ENCODE measurements at regions not wholly inside any gene's neighbourhood (a gene's known extent, or its start where the extent isn't known, plus 50 kb on each side); places are given as distances from the start of the nearest gene placed in this dataset.
A peak's percentile ranks its signal among the peaks of the same experiment; 100 is the strongest.

DNA sequence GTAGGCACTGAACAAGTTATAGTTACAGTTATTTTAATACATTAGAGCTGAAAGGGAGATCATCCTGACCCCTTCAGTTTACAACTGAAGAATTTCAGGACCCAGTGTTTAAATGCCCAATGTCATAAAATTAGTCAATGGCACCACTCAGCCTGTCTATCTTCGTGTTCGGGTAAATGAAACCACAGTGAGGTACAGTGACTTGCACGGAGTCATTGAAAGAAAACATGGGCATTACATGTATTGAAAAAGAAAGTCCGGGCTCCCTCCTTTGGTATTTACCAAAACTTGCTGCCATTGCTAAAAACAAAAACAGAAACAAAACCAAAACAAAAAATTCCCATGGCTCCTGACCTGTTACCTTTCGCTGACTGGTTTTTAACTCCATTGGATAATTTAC lies 131.7 kb downstream of the SH2D1A start:
- Histone ChIP-seq H3K36me3 (ENCODE audit: control insufficient read depth, insufficient read depth, low read length, severe bottlenecking) (no peaks in the 10 kb centered on the region), H3K9me3 (ENCODE audit: control insufficient read depth, low read length) (no peaks in the 10 kb centered on the region)

GRCh38 chrX:124488412-124489161 lies 142.2 kb downstream of the SH2D1A start:
- DNase-seq (ENCODE audit: low read depth) = no peak
- Histone ChIP-seq H3K4me3 (ENCODE audit: low read length) (no peak overlapping the region), H3K4me1 (ENCODE audit: control insufficient read depth, insufficient read depth, low read length) (no peaks in the 10 kb centered on the region), H3K9me3 (ENCODE audit: control insufficient read depth, low read length) (no peaks in the 10 kb centered on the region), H3K27me3 (replicated peaks; ENCODE audit: control insufficient read depth, insufficient read depth, low read length) (no peaks in the 10 kb centered on the region), H3K36me3 (ENCODE audit: control insufficient read depth, insufficient read depth, low read length, severe bottlenecking) (no peaks in the 10 kb centered on the region), H3K9ac (ENCODE audit: low read length) (no peak overlapping the region)

More for the DNA sequence above, 131.7 kb downstream of the SH2D1A start:
- H3K4me1 ChIP-seq (ENCODE audit: control insufficient read depth, insufficient read depth, low read length) = no peaks in the 10 kb centered on the region
- peaks cover 7% of the 10 kb centered on the region for H3K27me3 ChIP-seq (replicated peaks; ENCODE audit: control insufficient read depth, insufficient read depth, low read length)
- H3K4me3 ChIP-seq (ENCODE audit: low read length) = no peak overlapping the region
- no peak overlapping the region for H3K9ac ChIP-seq (ENCODE audit: low read length)
- DNase-seq (ENCODE audit: low read depth) = no peak

DNA sequence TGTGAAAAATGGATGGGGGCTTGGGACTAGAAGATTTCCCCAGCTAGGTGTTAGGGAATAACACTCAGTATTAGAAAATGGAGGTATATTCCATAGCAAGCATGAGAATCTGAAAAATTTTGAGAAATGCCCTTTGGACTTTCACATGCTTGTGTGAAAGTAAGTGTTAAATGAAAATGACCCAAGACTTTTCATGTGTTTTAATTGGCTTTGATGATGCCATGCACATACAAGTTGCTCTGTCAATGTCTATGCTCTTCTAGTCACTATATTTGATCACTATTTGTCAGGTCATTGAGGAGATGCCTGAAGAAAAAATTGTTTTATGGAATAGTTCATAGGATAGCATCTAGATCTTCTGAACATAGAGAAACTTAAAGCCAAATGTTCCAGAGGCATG lies 147.6 kb downstream of the SH2D1A start:
- DNase-seq (ENCODE audit: low read depth) = no peak
- Histone ChIP-seq H3K4me1 (ENCODE audit: control insufficient read depth, insufficient read depth, low read length) (no peaks in the 10 kb centered on the region), H3K27me3 (replicated peaks; ENCODE audit: control insufficient read depth, insufficient read depth, low read length) (no peaks in the 10 kb centered on the region)

GRCh38 chrX:124497386-124497785 lies 151.0 kb downstream of the SH2D1A start:
- Histone ChIP-seq H3K36me3 (ENCODE audit: control insufficient read depth, insufficient read depth, low read length, severe bottlenecking) (no peaks in the 10 kb centered on the region), H3K9ac (ENCODE audit: low read length) (no peak overlapping the region), H3K4me3 (ENCODE audit: low read length) (no peak overlapping the region), H3K9me3 (ENCODE audit: control insufficient read depth, low read length) (no peaks in the 10 kb centered on the region), H3K4me1 (ENCODE audit: control insufficient read depth, insufficient read depth, low read length) (no peaks in the 10 kb centered on the region), H3K27me3 (replicated peaks; ENCODE audit: control insufficient read depth, insufficient read depth, low read length) (no peaks in the 10 kb centered on the region)
- DNase-seq (ENCODE audit: low read depth) = no peak

More for the DNA sequence above, 147.6 kb downstream of the SH2D1A start:
- no peak overlapping the region for H3K4me3 ChIP-seq (ENCODE audit: low read length)
- H3K9ac ChIP-seq (ENCODE audit: low read length) = no peak overlapping the region
- no peaks in the 10 kb centered on the region for H3K9me3 ChIP-seq (ENCODE audit: control insufficient read depth, low read length)
- no peaks in the 10 kb centered on the region for H3K36me3 ChIP-seq (ENCODE audit: control insufficient read depth, insufficient read depth, low read length, severe bottlenecking)

- H3K9ac ChIP-seq (ENCODE audit: low read length) = no peak overlapping the region
- DNase-seq (ENCODE audit: low read depth) = no peak
- no peaks in the 10 kb centered on the region for H3K9me3 ChIP-seq (ENCODE audit: control insufficient read depth, low read length)
- H3K36me3 ChIP-seq (ENCODE audit: control insufficient read depth, insufficient read depth, low read length, severe bottlenecking) = no peaks in the 10 kb centered on the region
- no peaks in the 10 kb centered on the region for H3K27me3 ChIP-seq (replicated peaks; ENCODE audit: control insufficient read depth, insufficient read depth, low read length)
- H3K4me1 ChIP-seq (ENCODE audit: control insufficient read depth, insufficient read depth, low read length) = no peaks in the 10 kb centered on the region
- no peak overlapping the region for H3K4me3 ChIP-seq (ENCODE audit: low read length)
Observed at GRCh38 chrX:124501586-124501985, 155.2 kb downstream of the SH2D1A start.

DNA sequence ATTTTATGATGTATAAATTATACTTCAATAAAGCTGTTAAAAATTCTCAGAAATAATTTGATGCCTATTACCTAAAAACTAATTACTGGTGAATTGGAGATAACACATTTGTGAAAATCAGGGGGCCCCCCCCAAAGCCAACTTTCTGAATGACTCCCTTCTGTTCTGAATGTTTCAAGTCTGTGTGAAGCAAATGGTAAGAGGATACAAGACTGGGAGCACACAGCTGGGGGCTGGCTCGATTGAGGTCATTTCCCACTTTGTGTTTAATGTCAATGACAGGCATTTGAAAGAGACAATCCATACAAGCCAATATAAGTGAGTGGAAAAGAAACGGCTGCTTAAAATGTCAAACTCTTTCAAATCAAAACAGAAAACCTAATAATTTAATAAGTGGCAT lies 155.8 kb downstream of the SH2D1A start:
- Histone ChIP-seq H3K4me1 (ENCODE audit: control insufficient read depth, insufficient read depth, low read length) (no peaks in the 10 kb centered on the region), H3K4me3 (ENCODE audit: low read length) (no peak overlapping the region), H3K9ac (ENCODE audit: low read length) (no peak overlapping the region), H3K36me3 (ENCODE audit: control insufficient read depth, insufficient read depth, low read length, severe bottlenecking) (no peaks in the 10 kb centered on the region), H3K9me3 (ENCODE audit: control insufficient read depth, low read length) (no peaks in the 10 kb centered on the region), H3K27me3 (replicated peaks; ENCODE audit: control insufficient read depth, insufficient read depth, low read length) (no peaks in the 10 kb centered on the region)
- no peak for DNase-seq (ENCODE audit: low read depth)

GRCh38 chrX:124502599-124502998 lies 156.2 kb downstream of the SH2D1A start:
- no peak overlapping the region for H3K4me3 ChIP-seq (ENCODE audit: low read length)
- H3K9ac ChIP-seq (ENCODE audit: low read length) = no peak overlapping the region
- H3K4me1 ChIP-seq (ENCODE audit: control insufficient read depth, insufficient read depth, low read length) = no peaks in the 10 kb centered on the region
- no peak for DNase-seq (ENCODE audit: low read depth)
- H3K27me3 ChIP-seq (replicated peaks; ENCODE audit: control insufficient read depth, insufficient read depth, low read length) = no peaks in the 10 kb centered on the region
- H3K9me3 ChIP-seq (ENCODE audit: control insufficient read depth, low read length) = no peaks in the 10 kb centered on the region
- H3K36me3 ChIP-seq (ENCODE audit: control insufficient read depth, insufficient read depth, low read length, severe bottlenecking) = no peaks in the 10 kb centered on the region

DNA sequence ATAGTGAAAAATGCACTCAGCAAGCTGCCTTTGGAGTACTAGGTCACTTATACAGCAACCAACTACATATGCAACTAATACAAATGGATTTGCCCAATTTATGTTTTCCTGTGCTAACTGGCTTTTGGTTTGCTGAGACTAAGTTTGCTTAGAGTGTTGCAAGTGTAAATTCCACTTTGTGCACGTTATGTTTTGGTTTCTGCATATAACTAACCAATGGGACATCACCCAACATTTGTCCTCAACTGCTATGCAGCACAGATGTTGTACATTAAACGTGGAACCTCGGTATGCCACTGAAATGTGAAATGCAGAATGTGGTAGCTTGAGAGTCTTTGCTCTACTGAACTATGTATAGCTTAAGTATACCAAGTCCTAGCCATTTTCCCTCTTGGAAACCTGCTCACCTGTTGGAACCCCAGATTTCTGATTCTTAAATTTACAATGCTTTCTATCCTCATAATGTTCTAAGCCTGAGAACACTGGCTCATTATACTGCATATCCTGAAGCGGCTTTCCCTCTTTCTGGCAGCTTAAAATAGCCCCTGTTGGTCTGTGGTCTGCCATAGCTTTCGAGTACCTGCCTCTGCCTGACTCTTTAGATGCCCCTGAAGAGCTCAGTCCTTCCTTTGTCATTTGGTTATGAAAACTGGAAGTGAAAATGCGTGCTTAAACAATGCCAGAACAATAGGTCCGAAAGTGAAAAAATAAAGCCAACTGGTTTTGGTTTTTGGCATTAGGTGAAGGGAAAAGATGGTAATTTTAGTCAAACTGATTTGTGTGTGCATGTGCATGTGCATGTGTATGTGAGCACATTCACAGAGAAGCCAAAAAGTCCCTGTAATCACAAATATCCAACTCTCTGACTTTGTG lies 158.0 kb downstream of the SH2D1A start:
- Histone ChIP-seq H3K4me3 (ENCODE audit: low read length) (no peak overlapping the region), H3K4me1 (ENCODE audit: control insufficient read depth, insufficient read depth, low read length) (no peaks in the 10 kb centered on the region), H3K36me3 (ENCODE audit: control insufficient read depth, insufficient read depth, low read length, severe bottlenecking) (no peaks in the 10 kb centered on the region), H3K9me3 (ENCODE audit: control insufficient read depth, low read length) (no peaks in the 10 kb centered on the region), H3K27me3 (replicated peaks; ENCODE audit: control insufficient read depth, insufficient read depth, low read length) (no peaks in the 10 kb centered on the region), H3K9ac (ENCODE audit: low read length) (no peak overlapping the region)
- DNase-seq (ENCODE audit: low read depth) = peak; percentile 7

GRCh38 chrX:124506066-124506465 lies 159.7 kb downstream of the SH2D1A start:
- H3K4me1 ChIP-seq (ENCODE audit: control insufficient read depth, insufficient read depth, low read length) = no peaks in the 10 kb centered on the region
- no peaks in the 10 kb centered on the region for H3K27me3 ChIP-seq (replicated peaks; ENCODE audit: control insufficient read depth, insufficient read depth, low read length)
- no peak overlapping the region for H3K9ac ChIP-seq (ENCODE audit: low read length)
- H3K9me3 ChIP-seq (ENCODE audit: control insufficient read depth, low read length) = no peaks in the 10 kb centered on the region
- no peak overlapping the region for H3K4me3 ChIP-seq (ENCODE audit: low read length)
- DNase-seq (ENCODE audit: low read depth) = no peak
- no peaks in the 10 kb centered on the region for H3K36me3 ChIP-seq (ENCODE audit: control insufficient read depth, insufficient read depth, low read length, severe bottlenecking)

- Histone ChIP-seq H3K36me3 (ENCODE audit: control insufficient read depth, insufficient read depth, low read length, severe bottlenecking) (no peaks in the 10 kb centered on the region), H3K4me3 (ENCODE audit: low read length) (no peak overlapping the region), H3K9ac (ENCODE audit: low read length) (no peak overlapping the region), H3K27me3 (replicated peaks; ENCODE audit: control insufficient read depth, insufficient read depth, low read length) (no peaks in the 10 kb centered on the region), H3K9me3 (ENCODE audit: control insufficient read depth, low read length) (no peaks in the 10 kb centered on the region), H3K4me1 (ENCODE audit: control insufficient read depth, insufficient read depth, low read length) (no peaks in the 10 kb centered on the region)
- DNase-seq (ENCODE audit: low read depth) = no peak
Observed at GRCh38 chrX:124507246-124507645, 160.9 kb downstream of the SH2D1A start.

- DNase-seq (ENCODE audit: low read depth) = no peak
Observed at GRCh38 chrX:124518885-124519284, 172.5 kb downstream of the SH2D1A start.

More at GRCh38 chrX:124518885-124519284, 172.5 kb downstream of the SH2D1A start:
- Histone ChIP-seq H3K27me3 (replicated peaks; ENCODE audit: control insufficient read depth, insufficient read depth, low read length) (no peaks in the 10 kb centered on the region), H3K9me3 (ENCODE audit: control insufficient read depth, low read length) (peaks cover 5% of the 10 kb centered on the region), H3K9ac (ENCODE audit: low read length) (no peak overlapping the region), H3K4me3 (ENCODE audit: low read length) (no peak overlapping the region), H3K36me3 (ENCODE audit: control insufficient read depth, insufficient read depth, low read length, severe bottlenecking) (no peaks in the 10 kb centered on the region), H3K4me1 (ENCODE audit: control insufficient read depth, insufficient read depth, low read length) (no peaks in the 10 kb centered on the region)

All from adipocyte (in vitro differentiated cells).